Activated CD4-positive, alpha-beta T cell treated with anti-CD3 and anti-CD28 coated beads, Interleukin-2, amount 50 U/mL, for 24 hours (primary cell): ENCODE measurements at regions not wholly inside any gene's neighbourhood (a gene's known extent, or its start where the extent isn't known, plus 50 kb on each side); places are given as distances from the start of the nearest gene placed in this dataset.
"Not testable (repeated sequence)": the region's sequence is repeated elsewhere in the genome, so short reads cannot be mapped to it uniquely, and the experiment has no call there.

Experiments used
- DNase-seq, 2 donors: peaks; one replicate each; pipeline ENCODE4 v3.0.0-alpha.2; 2020; ENCODE audit warnings: low read depth in 1 of 2, low spot score in 1 of 2

GRCh38 chr13:44814161-44814560, 175.1 kb downstream of the NUFIP1 start:
- DNase-seq, result no peak

- no peak for DNase-seq
Measured at GRCh38 chr13:44812818-44813217, 176.5 kb downstream of the NUFIP1 start.

- no peak for DNase-seq
Measured at GRCh38 chr13:44810061-44810840, 179.0 kb downstream of the NUFIP1 start.

- no peak for DNase-seq
Measured at GRCh38 chr13:44809190-44809589, 180.1 kb downstream of the NUFIP1 start.

- DNase-seq, result no peak
Measured at GRCh38 chr13:44808185-44808584, 181.1 kb downstream of the NUFIP1 start.

GRCh38 chr13:44807449-44808034, 181.7 kb downstream of the NUFIP1 start:
- DNase-seq, result no peak

- no peak for DNase-seq
Measured at GRCh38 chr13:44806826-44807225, 182.4 kb downstream of the NUFIP1 start.

GRCh38 chr13:44805585-44805984, 183.7 kb downstream of the NUFIP1 start:
- DNase-seq, result no peak

GRCh38 chr13:44803390-44803789, 185.9 kb downstream of the NUFIP1 start:
- no peak for DNase-seq

- no peak for DNase-seq
Measured at GRCh38 chr13:44802491-44802890, 186.8 kb downstream of the NUFIP1 start.

- DNase-seq, result no peak
Measured at GRCh38 chr13:44801990-44802389, 187.3 kb downstream of the NUFIP1 start.

GRCh38 chr13:44800626-44801025, 188.6 kb downstream of the NUFIP1 start:
- no peak for DNase-seq

GRCh38 chr13:44797685-44798084, 191.6 kb downstream of the NUFIP1 start:
- DNase-seq, result no peak

- DNase-seq, result no peak
Measured at GRCh38 chr13:44796597-44797490, 192.4 kb downstream of the NUFIP1 start.

GRCh38 chr13:44796039-44796438, 193.2 kb downstream of the NUFIP1 start:
- DNase-seq, result not testable (repeated sequence)

GRCh38 chr13:44795176-44795575, 194.1 kb downstream of the NUFIP1 start:
- no peak for DNase-seq

- DNase-seq, result no peak
Measured at GRCh38 chr13:44792096-44792495, 197.2 kb downstream of the NUFIP1 start.

- DNase-seq, result no peak
Measured at GRCh38 chr13:44790289-44790688, 199.0 kb downstream of the NUFIP1 start.

GRCh38 chr13:44787617-44788016, 201.7 kb downstream of the NUFIP1 start:
- DNase-seq, result no peak

- no peak for DNase-seq
Measured at GRCh38 chr13:44786756-44787155, 202.5 kb downstream of the NUFIP1 start.

GRCh38 chr13:44785401-44785800, 203.9 kb downstream of the NUFIP1 start:
- DNase-seq, result no peak

- DNase-seq, result no peak
Measured at GRCh38 chr13:44784708-44785080, 204.6 kb downstream of the NUFIP1 start.
